Activated T-cell treated with anti-CD3 and anti-CD28 coated beads, Interleukin-2, amount 50 U/mL, for 72 hours (primary cell): ENCODE measurements at regions not wholly inside any gene's neighbourhood (a gene's known extent, or its start where the extent isn't known, plus 50 kb on each side); places are given as distances from the start of the nearest gene placed in this dataset.

Experiments
- ATAC-seq, 2 donors: fragments of 150-1000 bp; cut with Tn5 transposase; replicated peaks in 1 of 2; 2 replicates each; pipeline ENCODE4 v1.10.0; 2021; ENCODE audit warnings: moderate library complexity in 2 of 2, mild to moderate bottlenecking in 1 of 2
- DNase-seq, 2 donors: peaks; one replicate each; pipeline ENCODE4 v3.0.0; 2021 to 2022; ENCODE audit warnings: mixed read lengths in 1 of 2
- H3K27ac Mint-ChIP-seq: one replicate; pipeline ENCODE4 v1.8.0; 2022; ENCODE audit warnings: mild to moderate bottlenecking, moderate library complexity, mixed read lengths
- H3K27me3 Mint-ChIP-seq: one replicate; pipeline ENCODE4 v1.8.0; 2022; ENCODE audit warnings: low read depth, mixed read lengths
- H3K36me3 Mint-ChIP-seq, 2 donors: one replicate each; pipeline ENCODE4 v1.8.0; 2022; ENCODE audit warnings: mixed read lengths in 2 of 2, mild to moderate bottlenecking in 1 of 2; ENCODE audit not compliant: insufficient read depth in 2 of 2
- H3K4me1 Mint-ChIP-seq: one replicate; pipeline ENCODE4 v1.8.0; 2022; ENCODE audit warnings: low read depth, mixed read lengths
- H3K4me3 Mint-ChIP-seq, 2 donors: one replicate each; pipeline ENCODE4 v1.8.0; 2022; ENCODE audit warnings: mild to moderate bottlenecking in 2 of 2, mixed read lengths in 2 of 2, moderate library complexity in 2 of 2
- H3K9me3 Mint-ChIP-seq, 2 donors: one replicate each; pipeline ENCODE4 v1.8.0; 2022; ENCODE audit warnings: mixed read lengths in 2 of 2

GRCh38 chr2:238696786-238697185, 151.1 kb upstream of the TWIST2 start:
- Mint-ChIP-seq H3K27ac (no peak overlapping the region), H3K4me3 (no peak overlapping the region), H3K27me3 (no peaks in the 10 kb centered on the region), H3K36me3 (no peaks in the 10 kb centered on the region), H3K9me3 (no peaks in the 10 kb centered on the region), H3K4me1 (no peaks in the 10 kb centered on the region)
- DNase-seq (no peak), ATAC-seq (no peak)

GRCh38 chr2:238697193-238698071, 150.5 kb upstream of the TWIST2 start:
- Mint-ChIP-seq H3K36me3 (no peaks in the 10 kb centered on the region), H3K27me3 (no peaks in the 10 kb centered on the region), H3K9me3 (no peaks in the 10 kb centered on the region), H3K4me1 (no peaks in the 10 kb centered on the region), H3K27ac (no peak overlapping the region), H3K4me3 (no peak overlapping the region)
- ATAC-seq = no peak
- DNase-seq = no peak

- Mint-ChIP-seq H3K4me3 (no peak overlapping the region), H3K36me3 (no peaks in the 10 kb centered on the region), H3K27me3 (no peaks in the 10 kb centered on the region), H3K9me3 (no peaks in the 10 kb centered on the region), H3K27ac (no peak overlapping the region), H3K4me1 (no peaks in the 10 kb centered on the region)
- DNase-seq (no peak), ATAC-seq (no peak)
Observed at GRCh38 chr2:238698072-238698352, 149.9 kb upstream of the TWIST2 start.

- ATAC-seq (no peak), DNase-seq (no peak)
- no peak overlapping the region for H3K27ac Mint-ChIP-seq
- no peaks in the 10 kb centered on the region for H3K27me3 Mint-ChIP-seq
- H3K9me3 Mint-ChIP-seq = no peaks in the 10 kb centered on the region
- H3K4me3 Mint-ChIP-seq = no peak overlapping the region
- H3K36me3 Mint-ChIP-seq = no peaks in the 10 kb centered on the region
- no peaks in the 10 kb centered on the region for H3K4me1 Mint-ChIP-seq
Observed at GRCh38 chr2:238698451-238699306, 149.2 kb upstream of the TWIST2 start.

GRCh38 chr2:238699307-238700116, 148.4 kb upstream of the TWIST2 start:
- Mint-ChIP-seq H3K27me3 (no peaks in the 10 kb centered on the region), H3K36me3 (no peaks in the 10 kb centered on the region), H3K4me1 (no peaks in the 10 kb centered on the region), H3K4me3 (no peak overlapping the region), H3K27ac (no peak overlapping the region), H3K9me3 (no peaks in the 10 kb centered on the region)
- ATAC-seq = no peak
- no peak for DNase-seq

GRCh38 chr2:238700117-238700457, 147.8 kb upstream of the TWIST2 start:
- H3K27me3 Mint-ChIP-seq = no peaks in the 10 kb centered on the region
- no peak for ATAC-seq
- H3K36me3 Mint-ChIP-seq = no peaks in the 10 kb centered on the region
- H3K27ac Mint-ChIP-seq = no peak overlapping the region
- no peaks in the 10 kb centered on the region for H3K9me3 Mint-ChIP-seq
- H3K4me3 Mint-ChIP-seq = no peak overlapping the region
- no peaks in the 10 kb centered on the region for H3K4me1 Mint-ChIP-seq
- DNase-seq = no peak

- no peak for ATAC-seq
- no peaks in the 10 kb centered on the region for H3K9me3 Mint-ChIP-seq
Observed at GRCh38 chr2:238700506-238701340, 147.2 kb upstream of the TWIST2 start.

GRCh38 chr2:238701341-238702206, 146.3 kb upstream of the TWIST2 start:
- H3K4me3 Mint-ChIP-seq = no peak overlapping the region
- no peaks in the 10 kb centered on the region for H3K36me3 Mint-ChIP-seq
- no peaks in the 10 kb centered on the region for H3K9me3 Mint-ChIP-seq
- H3K27me3 Mint-ChIP-seq = no peaks in the 10 kb centered on the region
- DNase-seq = no peak
- H3K4me1 Mint-ChIP-seq = no peaks in the 10 kb centered on the region
- ATAC-seq = no peak
- H3K27ac Mint-ChIP-seq = no peak overlapping the region

More at GRCh38 chr2:238700506-238701340, 147.2 kb upstream of the TWIST2 start:
- H3K27ac Mint-ChIP-seq = no peak overlapping the region
- no peak overlapping the region for H3K4me3 Mint-ChIP-seq
- no peaks in the 10 kb centered on the region for H3K27me3 Mint-ChIP-seq
- no peaks in the 10 kb centered on the region for H3K36me3 Mint-ChIP-seq
- DNase-seq = no peak
- H3K4me1 Mint-ChIP-seq = no peaks in the 10 kb centered on the region

- no peak for ATAC-seq
- H3K9me3 Mint-ChIP-seq = no peaks in the 10 kb centered on the region
- no peaks in the 10 kb centered on the region for H3K4me1 Mint-ChIP-seq
- no peak overlapping the region for H3K27ac Mint-ChIP-seq
- H3K4me3 Mint-ChIP-seq = no peak overlapping the region
- H3K36me3 Mint-ChIP-seq = no peaks in the 10 kb centered on the region
- H3K27me3 Mint-ChIP-seq = peaks cover 4% of the 10 kb centered on the region
- no peak for DNase-seq
Observed at GRCh38 chr2:238702276-238703052, 145.4 kb upstream of the TWIST2 start.

- H3K4me1 Mint-ChIP-seq = no peaks in the 10 kb centered on the region
- no peak overlapping the region for H3K27ac Mint-ChIP-seq
- H3K4me3 Mint-ChIP-seq = no peak overlapping the region
- DNase-seq (no peak), ATAC-seq (no peak)
- H3K9me3 Mint-ChIP-seq = no peaks in the 10 kb centered on the region
- H3K27me3 Mint-ChIP-seq = peaks cover 10% of the 10 kb centered on the region
- no peaks in the 10 kb centered on the region for H3K36me3 Mint-ChIP-seq
Observed at GRCh38 chr2:238703053-238703415, 144.9 kb upstream of the TWIST2 start.

GRCh38 chr2:238703436-238703835, 144.4 kb upstream of the TWIST2 start:
- ATAC-seq (no peak), DNase-seq (no peak)
- no peak overlapping the region for H3K4me3 Mint-ChIP-seq
- peaks cover 12% of the 10 kb centered on the region for H3K27me3 Mint-ChIP-seq
- no peaks in the 10 kb centered on the region for H3K36me3 Mint-ChIP-seq
- no peaks in the 10 kb centered on the region for H3K4me1 Mint-ChIP-seq
- H3K27ac Mint-ChIP-seq = no peak overlapping the region
- no peaks in the 10 kb centered on the region for H3K9me3 Mint-ChIP-seq
